ENCODE measurements at regions not wholly inside any gene's neighbourhood (a gene's known extent, or its start where the extent isn't known, plus 50 kb on each side); places are given as distances from the start of the nearest gene placed in this dataset.
A peak's percentile ranks its signal among the peaks of the same experiment; 100 is the strongest.

DNA sequence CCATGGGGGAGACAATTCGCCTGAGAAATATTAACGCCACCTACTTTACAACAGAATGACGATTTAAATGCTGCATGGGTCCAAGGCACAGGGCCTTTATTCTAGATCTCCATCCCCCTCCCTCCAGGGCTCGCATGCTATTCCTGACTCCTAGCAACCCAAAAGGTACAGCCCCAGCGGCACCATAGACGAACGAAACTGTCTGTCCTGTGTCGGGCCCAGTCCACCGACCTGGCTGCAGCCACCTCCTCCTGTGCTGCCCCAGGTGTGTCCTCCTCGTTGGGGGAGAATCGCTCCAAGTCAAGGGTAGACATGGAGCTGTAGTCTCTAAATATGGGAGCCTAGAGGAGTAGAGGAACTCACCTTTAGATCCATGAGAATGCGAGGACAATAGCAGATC lies 196.5 kb downstream of the TOMM20 start:
- DNase-seq: no peak

DNA sequence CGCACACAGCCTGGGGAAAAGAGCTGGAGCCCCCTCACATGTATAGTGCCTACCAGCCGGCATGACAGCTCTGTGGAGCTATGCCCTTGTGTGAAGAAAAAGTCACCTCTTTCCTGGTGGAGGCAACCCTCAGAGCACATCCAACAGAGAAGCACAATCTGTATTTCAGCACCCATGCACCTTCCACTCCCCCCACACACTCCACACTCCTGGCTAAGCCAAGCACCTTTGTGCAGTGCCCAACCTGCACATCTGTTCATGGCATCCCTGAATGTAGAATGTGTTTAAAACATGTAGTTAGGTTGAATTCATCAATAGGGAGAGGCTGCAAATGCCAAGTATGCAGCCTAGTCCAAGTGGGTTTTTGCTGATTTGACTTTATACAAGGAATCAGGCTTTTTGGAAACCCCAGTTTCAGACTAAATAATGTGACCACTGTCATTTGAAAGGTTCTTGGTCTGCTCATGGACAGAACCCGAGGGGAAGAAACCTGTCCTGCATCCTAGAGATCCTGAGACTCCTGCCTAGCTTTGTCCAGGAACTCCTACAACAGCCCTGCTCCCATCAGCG lies 197.1 kb downstream of the TOMM20 start:
- no peak for DNase-seq

GRCh38 chr1:234929369-234929768 lies 199.3 kb downstream of the TOMM20 start:
- DNase-seq: no peak

- no peak for DNase-seq
These were observed 200.0 kb downstream of the TOMM20 start for GRCh38 chr1:234928642-234929041.

DNA sequence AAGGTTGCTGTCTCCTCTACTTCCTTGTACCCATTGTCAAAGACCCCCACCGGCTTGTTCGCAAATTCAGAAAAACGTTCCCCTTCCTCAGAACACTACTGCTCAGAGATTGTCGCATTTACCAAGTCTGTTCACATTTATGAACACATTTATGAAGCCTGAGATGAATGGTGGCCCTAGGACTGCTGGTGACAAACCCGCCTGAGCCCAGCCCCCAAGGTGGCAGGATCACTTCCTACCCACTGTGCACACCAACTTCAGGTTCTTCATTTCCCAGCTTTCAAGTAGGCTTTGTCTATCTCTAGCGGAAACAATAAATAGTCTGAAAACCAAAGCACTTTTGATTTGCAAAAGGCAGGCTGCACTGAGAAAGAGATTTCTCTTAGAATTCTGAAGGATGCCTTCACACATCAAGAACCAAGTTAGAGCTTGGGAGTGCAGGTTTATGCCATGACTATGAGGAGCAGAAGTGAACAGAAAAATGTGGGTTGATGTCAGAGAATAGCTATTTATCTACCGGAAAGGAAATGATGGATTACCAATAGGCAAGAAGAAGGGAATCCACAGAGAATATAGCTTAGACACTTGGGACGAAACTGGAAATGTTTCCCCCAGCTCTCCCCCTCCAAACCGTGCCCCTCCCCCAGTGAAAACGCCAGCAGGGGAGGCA lies 200.5 kb downstream of the TOMM20 start:
- no peak for DNase-seq

GRCh38 chr1:234927312-234927970 lies 201.2 kb downstream of the TOMM20 start:
- DNase-seq: peak; percentile 45

DNA sequence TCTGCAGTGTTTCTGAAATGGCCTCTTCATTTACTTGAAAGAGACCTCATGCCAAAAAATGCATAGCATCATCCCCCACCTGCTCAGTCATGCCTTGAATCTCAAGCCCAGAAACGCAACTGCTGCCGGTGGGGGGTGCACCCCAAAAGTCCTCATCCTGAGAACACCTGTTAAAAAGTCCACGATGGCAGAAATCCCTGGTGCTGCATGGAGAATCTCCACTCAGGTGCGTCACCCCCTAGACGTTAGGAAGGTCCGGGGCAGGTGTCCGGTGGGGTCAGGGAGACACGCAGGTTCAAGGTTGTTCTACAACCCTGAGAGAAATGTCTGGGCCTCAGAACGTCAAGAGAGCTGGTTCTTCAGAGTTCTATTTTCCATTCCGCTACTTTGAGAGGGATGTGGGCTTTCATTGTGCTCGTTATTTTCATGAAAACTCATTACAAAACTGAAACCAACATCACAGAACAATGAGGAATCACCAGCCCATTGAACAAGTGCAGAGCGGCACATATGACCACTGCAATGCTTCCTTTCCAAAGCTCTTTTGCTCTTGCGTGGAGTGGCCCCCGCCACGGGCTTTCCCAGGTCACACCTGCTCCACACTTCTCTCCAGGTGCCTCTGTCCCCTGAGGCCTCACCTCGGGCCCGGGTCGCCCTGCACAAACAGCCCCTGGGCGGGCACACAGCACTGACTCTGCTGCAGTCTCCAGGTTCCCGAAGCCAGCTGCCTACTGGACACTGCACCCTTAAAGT lies 201.9 kb downstream of the TOMM20 start:
- peak; percentile 46 for DNase-seq

DNA sequence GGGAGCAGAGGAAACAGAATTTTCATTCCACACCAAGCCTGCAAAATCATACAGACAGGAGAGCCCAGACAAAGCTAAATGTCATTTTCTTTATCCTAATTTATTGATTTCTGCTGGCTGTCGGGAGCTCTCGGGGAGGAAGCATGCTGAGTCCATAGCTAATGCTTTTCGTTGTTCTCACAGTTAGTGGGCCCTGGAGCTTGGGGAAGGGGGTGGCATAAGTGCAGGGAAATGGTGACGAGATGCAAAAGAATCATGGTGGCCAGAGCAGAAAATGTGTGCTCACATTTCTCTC lies 202.4 kb downstream of the TOMM20 start:
- DNase-seq: no peak

DNA sequence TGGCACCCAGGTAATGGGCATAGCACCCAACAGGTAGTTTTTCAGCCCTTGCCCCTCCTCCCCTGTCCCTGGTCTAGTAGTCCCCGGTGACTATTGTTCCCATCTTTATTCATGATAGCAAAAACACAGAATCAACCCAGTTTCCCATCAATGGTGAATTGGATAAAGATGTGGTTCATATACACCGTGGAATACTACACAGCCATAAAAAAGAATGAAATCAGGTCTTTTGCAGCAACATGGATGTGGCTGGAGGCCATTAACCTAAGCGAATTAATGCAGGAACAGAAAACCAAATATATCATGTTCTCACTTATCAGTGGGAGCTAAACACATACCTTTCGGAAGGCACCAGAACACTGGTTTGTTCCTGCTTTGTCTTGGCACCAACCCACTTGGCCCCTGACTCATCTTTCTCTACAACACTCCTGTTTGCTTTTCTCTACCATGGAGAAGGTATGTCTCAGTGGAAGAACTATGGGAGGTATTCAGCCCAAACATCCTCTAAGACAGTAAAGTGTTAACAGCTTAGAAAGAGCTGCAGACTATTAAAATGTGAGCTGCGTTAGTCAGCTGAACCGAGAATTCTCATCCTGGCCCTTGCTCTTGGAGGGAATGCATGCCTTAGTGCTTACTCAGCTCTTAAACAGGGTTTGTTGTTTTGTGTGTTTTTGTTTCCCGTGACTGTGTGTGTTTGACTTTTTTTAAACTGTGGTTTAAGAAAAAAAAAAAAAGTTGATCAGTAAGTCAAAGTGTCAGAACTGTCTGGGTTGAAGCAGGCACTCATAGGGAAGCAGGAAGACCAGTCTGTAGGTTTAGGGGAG lies 203.0 kb downstream of the TOMM20 start:
- peak; percentile 96 for DNase-seq

DNA sequence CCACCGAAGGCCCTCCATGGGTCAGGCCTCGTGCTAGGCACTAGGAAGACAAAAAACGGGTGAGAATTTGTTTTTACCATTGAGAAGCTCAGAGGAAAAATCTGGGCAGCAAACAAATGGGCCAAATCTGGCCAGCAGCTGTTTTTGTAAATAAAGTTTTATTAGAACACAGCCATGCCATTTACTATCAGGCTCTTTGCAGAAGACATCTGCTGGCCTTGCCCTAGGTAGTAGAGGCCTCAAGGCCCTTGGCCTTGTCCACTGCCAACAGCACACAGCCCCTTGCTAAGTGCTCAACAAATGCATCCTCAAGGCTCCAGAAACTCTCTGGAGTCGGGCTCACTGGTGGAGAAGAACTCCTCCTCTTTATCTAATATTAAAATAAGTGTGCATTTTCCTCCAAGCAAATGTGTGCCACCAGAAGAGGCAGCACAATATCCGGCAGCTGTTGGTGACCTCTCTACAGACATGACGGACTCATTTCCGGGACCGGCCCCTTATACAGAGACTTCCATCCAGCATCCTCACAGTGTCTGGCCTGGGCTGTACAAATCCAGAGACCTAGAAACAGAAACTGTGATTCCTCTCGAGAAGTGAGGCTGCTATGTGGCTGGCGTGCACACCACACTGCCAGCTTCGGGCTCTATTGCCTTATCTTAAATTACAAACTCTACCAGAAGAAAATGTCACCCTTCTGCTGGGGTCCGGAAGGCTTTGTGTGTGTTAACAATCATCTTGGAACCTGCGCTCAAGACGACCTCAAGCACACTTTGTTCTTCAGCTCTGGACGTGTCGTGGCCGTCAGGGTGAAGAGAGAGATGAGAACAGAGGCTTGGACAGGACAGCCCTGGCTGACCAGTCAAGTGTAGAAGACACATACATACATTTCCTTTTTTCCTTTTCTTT lies 203.9 kb downstream of the TOMM20 start:
- DNase-seq: peak; percentile 48

- DNase-seq: peak; percentile 36
These were observed 205.0 kb downstream of the TOMM20 start for GRCh38 chr1:234923626-234924025.

DNA sequence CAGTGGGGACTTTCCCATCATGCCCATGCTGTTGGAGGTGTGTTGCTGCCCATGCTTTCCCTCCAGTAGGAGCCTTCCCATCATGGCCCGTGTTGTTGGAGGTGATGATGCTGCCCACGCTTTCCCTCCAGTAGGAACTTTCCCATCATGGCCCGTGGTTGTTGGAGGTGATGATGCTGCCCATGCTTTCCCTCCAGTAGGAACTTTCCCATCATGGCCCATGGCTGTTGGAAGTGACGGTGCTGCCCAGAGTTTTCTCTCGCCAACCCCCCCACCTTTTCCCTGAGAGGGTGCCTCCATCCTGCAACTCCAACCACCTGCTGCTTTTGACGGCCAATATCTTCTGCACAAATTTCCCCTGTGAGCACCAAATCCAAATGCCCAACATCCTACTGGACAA lies 205.7 kb downstream of the TOMM20 start:
- DNase-seq: peak; percentile 15

GRCh38 chr1:234921266-234922062 lies 207.2 kb downstream of the TOMM20 start:
- DNase-seq: peak; percentile 77

GRCh38 chr1:234920843-234921140 lies 207.8 kb downstream of the TOMM20 start:
- DNase-seq: no peak

GRCh38 chr1:234920136-234920842 lies 208.3 kb downstream of the TOMM20 start:
- DNase-seq: no peak

DNA sequence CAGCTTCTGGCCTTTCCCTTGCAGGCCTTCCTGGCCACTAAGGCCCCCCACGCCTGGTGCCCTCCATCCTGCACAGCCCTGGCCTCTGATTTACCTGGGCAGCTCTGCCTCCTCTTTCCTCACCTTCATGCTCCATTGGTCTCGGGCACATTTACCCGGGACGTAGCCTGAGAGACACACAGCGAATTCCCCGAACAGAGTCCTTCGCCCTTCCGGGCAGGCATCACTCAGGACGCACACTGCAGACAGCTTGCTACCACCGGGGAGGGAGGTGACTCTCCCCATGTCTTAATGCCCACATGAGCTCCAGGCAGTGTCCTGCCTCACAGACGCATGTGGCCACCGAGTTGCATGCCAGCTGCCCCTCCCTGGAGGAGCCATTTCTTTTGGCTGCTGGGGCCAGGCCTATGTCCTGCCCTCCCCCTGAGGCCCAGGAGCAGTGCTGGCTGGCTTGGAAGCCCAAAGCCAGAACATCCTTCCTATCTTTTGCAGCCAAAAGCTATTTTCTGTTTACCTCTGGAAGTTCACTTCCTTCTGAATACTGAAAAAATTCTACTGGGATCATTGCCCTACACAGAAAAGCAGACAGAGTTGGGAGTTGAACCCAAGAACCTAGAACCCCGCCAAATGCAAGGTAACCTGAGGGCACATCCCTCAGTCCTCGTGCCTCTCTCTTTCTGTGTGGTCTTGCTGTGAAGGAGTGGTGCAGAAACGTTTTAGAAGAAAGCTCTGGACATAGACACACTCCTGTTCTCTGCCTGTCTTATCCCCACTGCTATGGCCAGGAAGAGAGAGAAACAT lies 209.5 kb downstream of the TOMM20 start:
- no peak for DNase-seq

DNA sequence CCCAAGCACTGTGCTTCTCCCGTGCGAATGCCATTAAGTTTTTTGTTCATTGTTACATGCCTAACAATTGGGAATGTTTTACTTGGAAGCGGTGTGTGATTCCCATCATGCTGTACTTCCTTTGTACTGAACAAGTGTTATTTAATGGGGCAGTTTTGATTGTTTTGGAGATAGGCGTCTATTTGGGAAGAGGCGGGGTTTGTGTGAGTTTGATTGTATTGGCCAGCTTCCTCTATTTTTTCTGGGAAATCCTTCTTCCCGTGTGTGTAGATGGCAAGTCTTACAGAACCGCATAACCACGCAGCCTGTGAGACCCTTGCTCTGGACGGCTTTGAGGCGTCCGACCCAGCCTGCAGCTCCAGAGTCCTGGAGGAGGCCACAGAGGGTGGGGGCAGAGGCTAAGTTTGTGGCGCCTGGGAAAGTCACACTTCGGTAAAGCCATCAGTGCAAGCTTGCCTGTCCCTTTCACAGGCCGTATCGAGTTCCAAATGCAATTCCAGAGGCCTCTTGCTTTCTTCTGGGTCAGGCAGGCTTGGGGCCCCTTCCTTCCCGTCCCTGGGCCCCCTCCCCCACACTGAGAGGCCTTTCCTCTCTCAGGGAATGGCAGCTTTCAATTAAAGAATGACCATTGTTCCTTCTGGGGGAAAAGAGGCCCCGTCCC lies 210.3 kb downstream of the TOMM20 start:
- DNase-seq: no peak

DNA sequence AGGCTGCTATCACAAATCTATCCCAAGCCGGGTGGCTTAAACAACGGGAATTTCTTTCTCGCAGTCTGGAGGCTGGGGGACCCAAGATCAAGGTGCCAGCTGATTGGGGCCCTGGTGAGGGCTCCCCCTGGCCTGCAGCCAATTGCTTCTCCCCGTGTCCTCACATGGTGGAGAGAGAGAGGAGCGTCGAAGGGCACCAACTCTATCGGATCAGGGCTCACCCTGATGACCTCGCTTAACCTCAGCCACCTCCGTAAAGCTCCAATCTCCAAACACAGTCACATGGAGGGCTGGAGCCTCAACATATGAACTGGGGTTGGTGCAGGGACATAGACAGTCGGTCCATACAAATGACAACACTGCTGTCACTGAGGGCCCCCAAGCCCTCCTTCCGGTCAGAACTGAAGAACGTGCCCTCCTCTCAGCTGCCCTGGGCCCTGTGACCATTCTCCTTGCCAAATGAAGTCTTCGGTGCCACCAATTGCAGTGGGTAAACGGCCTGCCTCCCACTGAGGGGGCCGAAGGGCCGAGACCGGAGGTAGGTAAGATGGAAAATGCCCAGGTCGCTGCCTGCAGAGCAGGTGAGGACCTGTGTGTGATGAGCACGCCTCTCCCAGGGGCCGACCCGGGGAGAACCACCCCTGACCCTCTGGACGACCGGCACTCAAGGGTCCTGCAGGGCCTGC lies 211.0 kb downstream of the TOMM20 start:
- DNase-seq: no peak

DNA sequence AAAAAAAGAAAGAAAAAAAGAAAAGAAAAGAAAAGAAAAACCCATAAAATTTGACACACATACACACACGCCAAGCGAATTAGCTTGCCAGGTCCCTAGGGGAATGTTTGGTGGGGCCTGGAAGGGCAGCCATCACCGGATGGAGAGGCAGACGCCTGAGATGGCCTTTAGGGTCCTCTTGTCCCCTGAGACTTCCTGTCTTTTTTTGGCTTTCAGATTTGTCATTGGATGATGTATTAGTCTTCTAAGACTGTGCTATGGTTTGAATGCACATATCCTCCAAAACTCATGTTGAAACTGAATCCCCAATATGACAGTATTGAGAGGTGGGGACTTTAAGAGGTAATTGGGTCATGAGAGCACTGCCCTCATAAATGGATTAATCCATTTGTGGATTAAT lies 211.8 kb downstream of the TOMM20 start:
- no peak for DNase-seq

Measured in islet precursor cell (in vitro differentiated cells).